PC-9 (cell line): ENCODE measurements at regions not wholly inside any gene's neighbourhood (a gene's known extent, or its start where the extent isn't known, plus 50 kb on each side); places are given as distances from the start of the nearest gene placed in this dataset.
"Not testable (repeated sequence)": the region's sequence is repeated elsewhere in the genome, so short reads cannot be mapped to it uniquely, and the experiment has no call there.

Experiments used
- BruUV-seq: library from RNA; stranded (reverse); fragments of 400-500 nt; replicated peaks from 2 replicates; lab custom pipeline; 2021; lab: Mats Ljungman, UMichigan
- CTCF ChIA-PET: fragments of 300-600 bp; sonication (Branson Sonifier 250); formaldehyde crosslinking; loops from one replicate; lab custom pipeline; 2022; ENCODE audit warnings: antibody characterized with exemption; lab: Charles Lee
- POLR2A ChIA-PET: fragments of 300-600 bp; sonication (Branson Sonifier 250); formaldehyde crosslinking; loops from one replicate; lab custom pipeline; 2022; ENCODE audit warnings: antibody characterized with exemption; ENCODE audit not compliant: unreplicated experiment; lab: Charles Lee
- DNase-seq, 2 experiments: peaks; one replicate each; pipeline versions ENCODE4 v3.0.0 to v3.0.0-alpha.2; 2015 to 2022; ENCODE audit warnings: mixed read lengths in 1 of 2
- H2AFZ ChIP-seq: fragments of 200-600 bp; sonication (generic); 2 replicates; pipeline ENCODE4 v1.8.1; 2017; ENCODE audit warnings: antibody characterized with exemption
- H3F3A ChIP-seq: fragments of 200-600 bp; sonication (generic); 2 replicates; pipeline ENCODE4 v1.8.1; 2017; ENCODE audit warnings: antibody characterized with exemption, mild to moderate bottlenecking, low read depth; ENCODE audit not compliant: insufficient read depth
- H3K27ac ChIP-seq: fragments of 200-600 bp; sonication (generic); 2 replicates; pipeline ENCODE4 v1.6.1; 2016; ENCODE audit warnings: mixed run types
- H3K27me3 ChIP-seq: fragments of 200-600 bp; sonication (generic); 2 replicates; pipeline ENCODE4 v1.6.1; 2016; ENCODE audit warnings: low read depth, mixed run types; ENCODE audit not compliant: insufficient read depth
- H3K36me3 ChIP-seq: fragments of 200-600 bp; sonication (generic); 2 replicates; pipeline ENCODE4 v1.6.1; 2016; ENCODE audit warnings: low read depth, mixed run types
- H3K4me1 ChIP-seq: fragments of 200-600 bp; sonication (generic); replicated peaks from 2 replicates; pipeline ENCODE4 v1.6.1; 2016; ENCODE audit warnings: mixed run types; ENCODE audit not compliant: insufficient read depth
- H3K4me2 ChIP-seq: fragments of 200-600 bp; sonication (generic); 2 replicates; pipeline ENCODE4 v1.6.1; 2017; ENCODE audit warnings: mixed run types
- H3K4me3 ChIP-seq: fragments of 200-600 bp; sonication (generic); 2 replicates; pipeline ENCODE4 v1.6.1; 2016; ENCODE audit warnings: mixed run types
- H3K79me2 ChIP-seq: fragments of 200-600 bp; sonication (generic); 2 replicates; pipeline ENCODE4 v1.6.1; 2017; ENCODE audit warnings: low read depth, mixed run types
- H3K9me2 ChIP-seq: fragments of 200-600 bp; sonication (generic); 2 replicates; pipeline ENCODE4 v1.8.1; 2017; ENCODE audit warnings: mild to moderate bottlenecking; ENCODE audit not compliant: insufficient read depth
- H3K9me3 ChIP-seq: fragments of 200-600 bp; sonication (generic); 2 replicates; pipeline ENCODE4 v1.8.1; 2016; ENCODE audit warnings: low read depth; ENCODE audit not compliant: insufficient read depth
- H4K20me1 ChIP-seq: fragments of 200-600 bp; sonication (generic); 2 replicates; pipeline ENCODE4 v1.8.1; 2017; ENCODE audit not compliant: insufficient read depth
- CTCF ChIP-seq: fragments of 200-600 bp; sonication (generic); conservative IDR thresholded peaks from 2 replicates; pipeline ENCODE4 v1.6.1; 2017; ENCODE audit warnings: mixed run types, antibody characterized with exemption, mild to moderate bottlenecking, moderate library complexity
- EZH2 ChIP-seq: fragments of 200-600 bp; sonication (generic); IDR thresholded peaks from 2 replicates; pipeline ENCODE4 v1.8.0; 2017; ENCODE audit warnings: antibody characterized with exemption, low read depth
- intact Hi-C: fragments of 100-400 bp; cut with micrococcal nuclease; formaldehyde crosslinking; loops from one replicate; pipeline ENCODE4 v1.10.0; 2022; ENCODE audit not compliant: unreplicated experiment

DNA sequence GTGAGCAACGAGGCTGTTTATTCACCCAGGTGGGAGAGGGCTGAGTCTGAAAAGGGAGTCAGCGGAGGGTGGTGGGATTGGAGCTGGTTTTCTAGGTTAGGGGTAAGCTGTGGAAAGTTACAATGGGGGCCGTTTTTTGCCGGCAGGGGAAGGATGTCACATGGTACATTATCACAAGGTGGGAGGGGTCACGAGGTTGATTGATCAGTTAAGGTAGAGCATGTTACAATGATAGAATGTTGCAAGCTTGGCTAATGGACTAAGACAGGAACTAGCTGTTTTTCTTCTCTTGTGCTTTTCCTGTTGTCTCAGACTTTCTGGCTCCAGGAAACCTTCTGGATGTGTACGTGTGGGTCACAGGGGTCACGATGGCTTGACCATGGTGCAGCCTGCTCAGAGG lies 536.3 kb upstream of the HTR2C start:
- no TSS peak for BruUV-seq
- Histone ChIP-seq H3K27me3 (no peaks in the 10 kb centered on the region), H3F3A (no peaks in the 10 kb centered on the region), H3K79me2 (no peaks in the 10 kb centered on the region), H3K4me3 (no peak overlapping the region), H3K9me2 (no peaks in the 10 kb centered on the region), H3K4me1 (no peaks in the 10 kb centered on the region), H4K20me1 (no peaks in the 10 kb centered on the region), H3K9me3 (no peaks in the 10 kb centered on the region), H3K27ac (no peak overlapping the region), H3K4me2 (no peak overlapping the region), H3K36me3 (no peaks in the 10 kb centered on the region), H2AFZ (no peak overlapping the region)
- intact Hi-C loops, result no loop called here
- ChIA-PET POLR2A (no interaction called here), CTCF (no interaction called here)
- DNase-seq, result no peak
- TF ChIP-seq CTCF (no peak), EZH2 (no peak)

DNA sequence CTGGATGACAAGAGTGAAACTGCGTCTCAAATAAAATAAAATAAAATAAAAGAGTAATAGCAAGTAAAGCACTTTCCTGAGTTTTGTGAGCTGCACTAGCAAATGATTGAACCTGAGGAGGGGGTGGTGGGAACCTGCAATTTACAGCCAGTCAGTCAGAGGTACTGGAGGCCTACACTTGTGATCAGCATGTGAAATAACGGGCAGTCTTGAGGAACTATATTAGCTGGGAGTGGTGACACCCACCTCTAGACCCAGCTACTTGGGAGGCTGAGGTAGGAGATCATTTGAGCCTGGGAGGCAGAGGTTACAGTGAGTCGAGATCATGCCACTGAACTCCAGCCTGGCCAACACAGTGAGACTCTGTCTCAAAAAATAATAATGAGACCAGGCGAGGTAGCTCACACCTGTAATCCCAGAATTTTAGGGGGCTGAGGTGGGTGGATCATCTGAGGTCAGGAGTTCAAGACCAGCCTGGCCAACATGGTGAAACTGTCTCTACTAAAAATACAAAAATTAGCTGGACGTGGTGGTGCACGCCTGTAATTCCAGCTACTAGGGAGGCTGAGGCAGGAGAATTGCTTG lies 537.1 kb upstream of the HTR2C start:
- Histone ChIP-seq H3K27me3 (no peaks in the 10 kb centered on the region), H3K4me3 (no peak overlapping the region), H3K79me2 (no peaks in the 10 kb centered on the region), H3F3A (no peaks in the 10 kb centered on the region), H2AFZ (no peak overlapping the region), H3K36me3 (no peaks in the 10 kb centered on the region), H3K4me2 (no peak overlapping the region), H4K20me1 (no peaks in the 10 kb centered on the region), H3K4me1 (no peaks in the 10 kb centered on the region), H3K9me3 (no peaks in the 10 kb centered on the region), H3K27ac (no peak overlapping the region), H3K9me2 (no peaks in the 10 kb centered on the region)
- ChIA-PET CTCF (no interaction called here), POLR2A (no interaction called here)
- TF ChIP-seq EZH2, result no peak
- no peak for TF ChIP-seq CTCF
- BruUV-seq, result no TSS peak
- no peak for DNase-seq
- intact Hi-C loops, result no loop called here

- H3K36me3 ChIP-seq, H3K27me3 ChIP-seq, DNase-seq, H3K4me1 ChIP-seq, H3K79me2 ChIP-seq, intact Hi-C loops, H3K9me3 ChIP-seq, CTCF ChIA-PET, H3K4me2 ChIP-seq, H3K9me2 ChIP-seq, BruUV-seq, H3K4me3 ChIP-seq, H3K27ac ChIP-seq, POLR2A ChIA-PET, H3F3A ChIP-seq, H2AFZ ChIP-seq, H4K20me1 ChIP-seq: not testable (repeated sequence)
Measured at GRCh38 chrX:114041470-114041869, 542.4 kb upstream of the HTR2C start.

GRCh38 chrX:114040661-114041269 lies 543.1 kb upstream of the HTR2C start:
- BruUV-seq, H3K4me2 ChIP-seq, H3K4me1 ChIP-seq, H3K36me3 ChIP-seq, H3K9me2 ChIP-seq, H3K27me3 ChIP-seq, H4K20me1 ChIP-seq, H3K9me3 ChIP-seq, H3F3A ChIP-seq, intact Hi-C loops, POLR2A ChIA-PET, DNase-seq, H3K4me3 ChIP-seq, CTCF ChIA-PET, H3K79me2 ChIP-seq, H3K27ac ChIP-seq, H2AFZ ChIP-seq: not testable (repeated sequence)

GRCh38 chrX:114040111-114040510 lies 543.8 kb upstream of the HTR2C start:
- intact Hi-C loops, H2AFZ ChIP-seq, H3K9me2 ChIP-seq, H3K4me2 ChIP-seq, CTCF ChIA-PET, H3K4me1 ChIP-seq, H3K36me3 ChIP-seq, H3K27me3 ChIP-seq, H4K20me1 ChIP-seq, POLR2A ChIA-PET, H3F3A ChIP-seq, BruUV-seq, H3K4me3 ChIP-seq, H3K27ac ChIP-seq, H3K9me3 ChIP-seq, H3K79me2 ChIP-seq, DNase-seq: not testable (repeated sequence)
